Mesothelial cell of epicardium (in vitro differentiated cells): ENCODE measurements at regions not wholly inside any gene's neighbourhood (a gene's known extent, or its start where the extent isn't known, plus 50 kb on each side); places are given as distances from the start of the nearest gene placed in this dataset.

ENCODE experiments used
- DNase-seq, 2 experiments: peaks; one replicate each; pipeline ENCODE4 v3.0.0; 2021; ENCODE audit warnings: low spot score in 2 of 2; ENCODE audit not compliant: unreplicated experiment in 2 of 2
- H3K27ac Mint-ChIP-seq: 2 replicates; pipeline ENCODE4 v1.8.0; 2021; ENCODE audit warnings: mixed read lengths
- H3K27me3 Mint-ChIP-seq: 2 replicates; pipeline ENCODE4 v1.8.0; 2021; ENCODE audit warnings: low read depth, mixed read lengths
- H3K36me3 Mint-ChIP-seq: 2 replicates; pipeline ENCODE4 v1.8.0; 2021; ENCODE audit warnings: mixed read lengths
- H3K4me1 Mint-ChIP-seq: 2 replicates; pipeline ENCODE4 v1.8.0; 2021; ENCODE audit warnings: mixed read lengths
- H3K4me3 Mint-ChIP-seq: 2 replicates; pipeline ENCODE4 v1.8.0; 2021; ENCODE audit warnings: mild to moderate bottlenecking, moderate library complexity, mixed read lengths
- H3K9me3 Mint-ChIP-seq: 2 replicates; pipeline ENCODE4 v1.8.0; 2021; ENCODE audit warnings: mixed read lengths
- TF ChIP-seq, protein P1 (sequence below): fragments of 200-600 bp; sonication (generic); IDR thresholded peaks from one replicate; pipeline ENCODE4 v1.5.0; 2021; ENCODE audit warnings: antibody characterized with exemption; ENCODE audit not compliant: unreplicated experiment

DNA sequence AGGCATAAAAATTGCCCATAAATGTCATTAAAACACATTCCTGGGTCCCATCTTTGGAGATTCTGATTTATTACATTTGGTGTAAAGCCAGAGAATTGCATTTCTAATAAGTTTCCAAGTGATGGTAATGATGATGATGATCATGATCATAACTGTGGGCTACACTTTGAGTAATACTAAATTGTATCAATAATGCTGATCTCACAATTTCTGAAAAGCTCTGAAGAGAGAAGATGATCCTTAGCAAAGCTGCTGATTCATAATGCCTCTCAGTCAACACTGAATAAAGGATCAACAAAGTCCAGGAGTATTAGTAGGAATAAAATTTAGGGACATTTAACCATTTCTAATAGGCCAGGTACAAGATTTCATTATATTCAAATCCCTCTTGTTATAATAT lies 434.5 kb downstream of the CAAP1 start:
- H3K36me3 Mint-ChIP-seq, result no peaks in the 10 kb centered on the region

DNA sequence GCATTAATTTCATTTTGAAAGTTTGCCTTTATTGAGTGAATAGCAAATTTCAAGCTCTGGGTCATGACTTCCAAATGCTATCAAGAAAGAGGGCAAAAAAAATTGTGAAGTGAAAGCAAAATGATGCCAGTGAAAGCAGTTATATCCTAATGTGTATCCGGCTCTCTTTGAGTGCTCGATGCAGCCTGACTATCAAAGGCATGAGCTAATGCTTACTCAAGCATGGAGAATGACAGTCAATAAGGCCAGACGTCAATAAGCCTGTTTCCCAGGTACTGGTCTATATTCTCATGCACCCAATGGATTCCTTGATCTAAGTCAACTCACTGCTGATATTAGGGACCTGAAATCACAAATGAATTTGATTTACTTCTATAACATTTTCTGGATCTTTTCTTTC lies 435.5 kb downstream of the CAAP1 start:
- peaks cover 3% of the 10 kb centered on the region for H3K9me3 Mint-ChIP-seq
- no peaks in the 10 kb centered on the region for H3K27me3 Mint-ChIP-seq
- no peak overlapping the region for H3K27ac Mint-ChIP-seq
- no peak overlapping the region for H3K4me3 Mint-ChIP-seq
- no peak for DNase-seq
- TF ChIP-seq, protein P1, sequence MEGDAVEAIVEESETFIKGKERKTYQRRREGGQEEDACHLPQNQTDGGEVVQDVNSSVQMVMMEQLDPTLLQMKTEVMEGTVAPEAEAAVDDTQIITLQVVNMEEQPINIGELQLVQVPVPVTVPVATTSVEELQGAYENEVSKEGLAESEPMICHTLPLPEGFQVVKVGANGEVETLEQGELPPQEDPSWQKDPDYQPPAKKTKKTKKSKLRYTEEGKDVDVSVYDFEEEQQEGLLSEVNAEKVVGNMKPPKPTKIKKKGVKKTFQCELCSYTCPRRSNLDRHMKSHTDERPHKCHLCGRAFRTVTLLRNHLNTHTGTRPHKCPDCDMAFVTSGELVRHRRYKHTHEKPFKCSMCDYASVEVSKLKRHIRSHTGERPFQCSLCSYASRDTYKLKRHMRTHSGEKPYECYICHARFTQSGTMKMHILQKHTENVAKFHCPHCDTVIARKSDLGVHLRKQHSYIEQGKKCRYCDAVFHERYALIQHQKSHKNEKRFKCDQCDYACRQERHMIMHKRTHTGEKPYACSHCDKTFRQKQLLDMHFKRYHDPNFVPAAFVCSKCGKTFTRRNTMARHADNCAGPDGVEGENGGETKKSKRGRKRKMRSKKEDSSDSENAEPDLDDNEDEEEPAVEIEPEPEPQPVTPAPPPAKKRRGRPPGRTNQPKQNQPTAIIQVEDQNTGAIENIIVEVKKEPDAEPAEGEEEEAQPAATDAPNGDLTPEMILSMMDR, result no peak
- no peaks in the 10 kb centered on the region for H3K36me3 Mint-ChIP-seq
- no peaks in the 10 kb centered on the region for H3K4me1 Mint-ChIP-seq

More for the DNA sequence above, 434.5 kb downstream of the CAAP1 start:
- Mint-ChIP-seq H3K4me1 (no peaks in the 10 kb centered on the region), H3K4me3 (no peak overlapping the region), H3K9me3 (no peaks in the 10 kb centered on the region), H3K27me3 (no peaks in the 10 kb centered on the region), H3K27ac (no peak overlapping the region)
- TF ChIP-seq, protein P1, result no peak
- no peak for DNase-seq

DNA sequence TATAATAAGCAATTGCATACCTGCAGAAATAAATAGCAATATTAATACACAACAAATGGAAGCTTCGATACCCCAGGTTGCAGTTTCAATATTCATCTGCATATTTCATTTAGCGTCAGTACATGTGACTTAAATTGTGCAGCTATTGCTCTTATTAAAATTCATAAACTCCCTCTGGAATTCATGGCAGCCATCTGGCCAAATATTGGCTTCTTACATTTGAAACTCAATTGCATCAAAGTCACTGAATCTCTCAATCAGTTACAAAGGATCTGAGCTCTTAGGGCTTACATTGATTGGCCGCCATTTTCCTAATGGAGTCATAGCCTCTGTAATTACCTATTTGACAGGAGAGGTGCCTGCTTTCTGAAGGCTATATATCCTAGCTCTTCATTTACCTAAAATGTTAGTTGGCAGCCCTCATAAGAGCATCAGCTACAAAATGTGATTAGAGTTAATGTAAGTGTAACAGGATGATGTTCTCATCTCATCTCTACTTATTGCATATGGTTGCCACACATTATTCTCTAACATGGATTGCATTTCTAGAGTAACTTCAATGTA lies 453.5 kb downstream of the CAAP1 start:
- no peaks in the 10 kb centered on the region for H3K4me1 Mint-ChIP-seq
- DNase-seq, result no peak
- H3K9me3 Mint-ChIP-seq, result no peaks in the 10 kb centered on the region
- no peak overlapping the region for H3K4me3 Mint-ChIP-seq
- no peaks in the 10 kb centered on the region for H3K36me3 Mint-ChIP-seq
- TF ChIP-seq, protein P1, result no peak
- H3K27ac Mint-ChIP-seq, result no peak overlapping the region
- H3K27me3 Mint-ChIP-seq, result no peaks in the 10 kb centered on the region

DNA sequence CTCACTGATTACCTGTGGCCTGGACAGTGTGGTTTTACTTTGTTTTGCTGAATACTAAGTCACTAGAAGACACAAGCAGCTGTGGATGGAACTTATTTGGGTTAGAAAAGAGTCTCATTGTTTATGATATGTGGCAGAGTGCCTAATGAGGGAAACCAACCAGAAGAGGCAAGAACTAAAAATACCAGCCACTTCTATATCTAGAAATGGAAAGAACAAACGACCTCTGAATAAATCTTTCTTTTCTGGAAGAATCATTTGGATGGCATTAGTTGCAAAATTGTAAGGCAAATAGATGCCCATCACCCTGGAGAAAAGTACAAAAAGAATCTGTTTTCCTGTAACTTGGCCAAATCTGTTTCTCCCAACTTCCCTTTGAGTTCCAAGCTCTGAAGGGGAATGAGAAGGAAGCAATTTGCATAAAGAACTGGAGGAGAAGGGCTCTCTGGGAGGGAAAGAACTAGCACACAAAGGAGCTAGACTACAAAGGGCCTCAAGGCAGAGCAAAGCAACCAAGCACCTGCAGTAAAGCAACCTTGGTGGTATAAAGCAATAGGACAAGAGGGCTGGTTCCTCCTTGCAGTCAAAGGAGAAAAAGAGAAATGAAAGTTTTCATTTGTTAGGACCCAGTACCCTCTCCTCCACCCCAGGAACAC lies 455.4 kb downstream of the CAAP1 start:
- TF ChIP-seq, protein P1, result no peak
- H3K36me3 Mint-ChIP-seq, result no peaks in the 10 kb centered on the region
- H3K27ac Mint-ChIP-seq, result no peak overlapping the region
- no peaks in the 10 kb centered on the region for H3K9me3 Mint-ChIP-seq
- no peaks in the 10 kb centered on the region for H3K4me1 Mint-ChIP-seq
- H3K27me3 Mint-ChIP-seq, result peaks cover under 1% of the 10 kb centered on the region
- no peak for DNase-seq
- H3K4me3 Mint-ChIP-seq, result no peak overlapping the region

DNA sequence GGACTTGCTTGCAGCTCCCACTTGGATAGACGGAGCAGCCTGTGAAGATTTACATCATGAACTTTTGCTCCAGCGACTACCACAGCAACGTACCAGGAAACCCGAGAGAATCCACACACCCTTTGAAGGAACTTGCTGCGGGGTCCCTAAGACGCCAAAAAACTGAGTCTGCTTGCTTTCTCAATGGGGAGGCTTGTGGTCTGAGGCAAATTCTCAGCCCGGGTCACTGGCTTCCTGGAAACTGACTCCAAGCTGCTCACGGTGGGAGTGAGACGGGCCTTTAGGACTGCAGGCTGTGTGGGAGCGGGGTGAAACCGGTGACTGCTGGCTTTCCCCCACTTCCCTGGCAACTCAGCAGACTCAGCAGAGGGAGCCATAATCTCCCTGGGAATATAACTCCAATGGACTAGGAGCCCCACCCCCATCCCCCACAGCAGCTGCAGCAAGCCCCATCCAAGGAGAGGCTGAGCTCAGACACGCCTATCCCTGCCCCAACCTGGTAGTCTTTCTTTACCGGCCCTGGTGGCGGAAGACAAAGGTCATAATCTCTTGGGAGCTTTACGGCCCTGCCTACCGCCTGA lies 466.0 kb downstream of the CAAP1 start:
- H3K9me3 Mint-ChIP-seq, result peaks cover 8% of the 10 kb centered on the region
- no peak overlapping the region for H3K27ac Mint-ChIP-seq

More for the DNA sequence above, 466.0 kb downstream of the CAAP1 start:
- H3K27me3 Mint-ChIP-seq, result peaks cover 9% of the 10 kb centered on the region
- TF ChIP-seq, protein P1, result no peak
- H3K4me3 Mint-ChIP-seq, result no peak overlapping the region
- H3K36me3 Mint-ChIP-seq, result no peaks in the 10 kb centered on the region
- no peak for DNase-seq
- H3K4me1 Mint-ChIP-seq, result no peaks in the 10 kb centered on the region
